ENCODE measurements at regions not wholly inside any gene's neighbourhood (a gene's known extent, or its start where the extent isn't known, plus 50 kb on each side); places are given as distances from the start of the nearest gene placed in this dataset.

GRCh38 chr19:27901078-27901477 lies 1311.9 kb downstream of the UQCRFS1 start:
- H3K4me1 ChIP-seq = no peaks in the 10 kb centered on the region
- intact Hi-C loops (cut with DNase I) = no loop called here
- no peak overlapping the region for H3K27ac ChIP-seq
- no peaks in the 10 kb centered on the region for H3K27me3 ChIP-seq
- no peaks in the 10 kb centered on the region for H3K9me3 ChIP-seq
- DNase-seq (no peak), ATAC-seq (no peak)
- TF ChIP-seq CTCF (IDR thresholded peaks at IDR 0.05) = no peak
- H3K4me3 ChIP-seq = no peak overlapping the region
- H3K36me3 ChIP-seq = no peaks in the 10 kb centered on the region

GRCh38 chr19:27896091-27896490 lies 1316.9 kb downstream of the UQCRFS1 start:
- ATAC-seq = no peak
- H3K36me3 ChIP-seq = no peaks in the 10 kb centered on the region
- H3K27ac ChIP-seq = no peak overlapping the region
- no peaks in the 10 kb centered on the region for H3K27me3 ChIP-seq
- TF ChIP-seq CTCF (IDR thresholded peaks at IDR 0.05) = no peak
- no peak for DNase-seq
- H3K9me3 ChIP-seq = no peaks in the 10 kb centered on the region
- H3K4me1 ChIP-seq = no peaks in the 10 kb centered on the region
- intact Hi-C loops (cut with DNase I) = no loop called here
- no peak overlapping the region for H3K4me3 ChIP-seq

GRCh38 chr19:27894906-27895754 lies 1317.8 kb downstream of the UQCRFS1 start:
- no peak for DNase-seq
- Histone ChIP-seq H3K9me3 (no peaks in the 10 kb centered on the region), H3K27ac (no peak overlapping the region), H3K36me3 (no peaks in the 10 kb centered on the region), H3K27me3 (no peaks in the 10 kb centered on the region), H3K4me3 (no peak overlapping the region), H3K4me1 (no peaks in the 10 kb centered on the region)
- intact Hi-C loops (cut with DNase I) = no loop called here
- ATAC-seq = no peak
- TF ChIP-seq CTCF (IDR thresholded peaks at IDR 0.05) = no peak

- no peaks in the 10 kb centered on the region for H3K9me3 ChIP-seq
- no peak for TF ChIP-seq CTCF (IDR thresholded peaks at IDR 0.05)
- no peak overlapping the region for H3K4me3 ChIP-seq
- H3K4me1 ChIP-seq = no peaks in the 10 kb centered on the region
- intact Hi-C loops (cut with DNase I) = no loop called here
- H3K36me3 ChIP-seq = no peaks in the 10 kb centered on the region
- no peaks in the 10 kb centered on the region for H3K27me3 ChIP-seq
- DNase-seq (no peak), ATAC-seq (no peak)
- no peak overlapping the region for H3K27ac ChIP-seq
Observed at GRCh38 chr19:27892500-27892899, 1320.5 kb downstream of the UQCRFS1 start.

GRCh38 chr19:27891411-27891810 lies 1321.5 kb downstream of the UQCRFS1 start:
- Histone ChIP-seq H3K36me3 (no peaks in the 10 kb centered on the region), H3K27ac (no peak overlapping the region), H3K9me3 (no peaks in the 10 kb centered on the region), H3K27me3 (no peaks in the 10 kb centered on the region), H3K4me1 (no peaks in the 10 kb centered on the region), H3K4me3 (no peak overlapping the region)
- ATAC-seq (no peak), DNase-seq (no peak)
- TF ChIP-seq CTCF (IDR thresholded peaks at IDR 0.05) = no peak
- intact Hi-C loops (cut with DNase I) = no loop called here

Data from upper lobe of right lung (tissue), 1 donor.